HG03558 (cell line): ENCODE measurements at regions not wholly inside any gene's neighbourhood (a gene's known extent, or its start where the extent isn't known, plus 50 kb on each side); places are given as distances from the start of the nearest gene placed in this dataset.
"Not testable (repeated sequence)": the region's sequence is repeated elsewhere in the genome, so short reads cannot be mapped to it uniquely, and the experiment has no call there.

Experiments used
- ATAC-seq: cut with Tn5 transposase; IDR thresholded peaks from one replicate; pipeline ENCODE4 v1.9.1; 2021; ENCODE audit warnings: moderate number of reproducible peaks; ENCODE audit not compliant: unreplicated experiment; ENCODE audit errors: extremely low read depth

GRCh38 chr12:100083308-100083707 is 59.4 kb downstream of the BLTP3B start:
- no peak for ATAC-seq

- not testable (repeated sequence) for ATAC-seq
Measured at GRCh38 chr12:100078777-100079176, 63.9 kb downstream of the BLTP3B start.

- ATAC-seq: no peak
Measured at GRCh38 chr12:100077367-100077766, 65.3 kb downstream of the BLTP3B start.

GRCh38 chr12:100075598-100075997 is 67.1 kb downstream of the BLTP3B start:
- ATAC-seq: no peak

GRCh38 chr12:100069795-100070194 is 72.9 kb downstream of the BLTP3B start:
- no peak for ATAC-seq

- no peak for ATAC-seq
Measured at GRCh38 chr12:100068305-100068704, 74.4 kb downstream of the BLTP3B start.

- no peak for ATAC-seq
Measured at GRCh38 chr12:100061814-100062213, 77.1 kb upstream of the ANKS1B start.

- peak; percentile 52 for ATAC-seq
Measured at GRCh38 chr12:100058482-100059029, 73.8 kb upstream of the ANKS1B start.

- ATAC-seq: not testable (repeated sequence)
Measured at GRCh38 chr12:100046202-100046601, 61.5 kb upstream of the ANKS1B start.

- no peak for ATAC-seq
Measured at GRCh38 chr12:100044266-100044665, 59.5 kb upstream of the ANKS1B start.

GRCh38 chr12:100043631-100044030 is 58.9 kb upstream of the ANKS1B start:
- no peak for ATAC-seq
